NOMO-1 treated with dmso at 0.1 percent for 144 hours (cell line): ENCODE measurements at regions not wholly inside any gene's neighbourhood (a gene's known extent, or its start where the extent isn't known, plus 50 kb on each side); places are given as distances from the start of the nearest gene placed in this dataset.

Source experiments
- DNase-seq: peaks from one replicate; lab custom pipeline; 2025; ENCODE audit not compliant: unreplicated experiment; lab: John Stamatoyannopoulos, UW

GRCh38 chr13:39856714-39857113, 201.3 kb downstream of the COG6 start:
- no peak for DNase-seq

DNA sequence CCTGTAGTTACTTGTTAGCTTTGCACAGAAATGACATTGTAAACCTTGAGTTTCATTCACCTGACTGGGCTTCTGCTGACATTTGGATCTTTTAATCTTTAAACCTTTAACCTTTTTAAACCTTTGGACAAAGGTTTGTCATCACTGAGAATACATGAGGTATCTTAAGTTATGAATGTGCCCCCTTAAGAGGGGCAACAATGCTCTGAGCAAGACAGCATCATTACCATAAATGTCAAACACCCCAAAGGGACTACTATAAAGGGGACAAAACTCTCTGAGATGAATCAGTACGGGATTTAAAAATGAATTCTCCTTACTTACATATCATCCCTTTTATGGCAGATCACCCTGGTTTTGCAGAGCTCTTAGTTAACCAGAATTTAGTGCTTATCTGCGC, 203.3 kb downstream of the COG6 start:
- no peak for DNase-seq

DNA sequence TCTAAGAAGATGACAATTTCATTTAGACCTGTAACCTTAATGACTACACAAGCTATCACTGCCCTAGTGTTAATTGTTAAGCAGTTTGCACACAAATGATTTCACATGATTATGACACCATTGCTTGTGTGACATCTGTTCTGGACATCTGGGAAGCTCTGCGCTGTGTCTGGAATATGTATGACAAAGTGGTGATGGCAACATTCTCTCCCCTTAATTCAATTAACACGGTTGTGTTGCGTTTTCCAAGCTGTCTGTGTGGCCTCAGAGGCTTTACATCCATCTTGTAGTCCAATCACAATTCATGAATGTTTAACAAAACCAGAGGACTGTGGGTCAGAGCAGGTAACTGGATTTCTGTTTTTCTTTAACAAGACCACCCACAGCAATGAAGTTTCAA, 204.4 kb downstream of the COG6 start:
- DNase-seq = no peak

- DNase-seq = no peak
These were observed 207.4 kb downstream of the COG6 start for GRCh38 chr13:39862900-39863299.

- no peak for DNase-seq
These were observed 208.8 kb downstream of the COG6 start for GRCh38 chr13:39864221-39864620.

DNA sequence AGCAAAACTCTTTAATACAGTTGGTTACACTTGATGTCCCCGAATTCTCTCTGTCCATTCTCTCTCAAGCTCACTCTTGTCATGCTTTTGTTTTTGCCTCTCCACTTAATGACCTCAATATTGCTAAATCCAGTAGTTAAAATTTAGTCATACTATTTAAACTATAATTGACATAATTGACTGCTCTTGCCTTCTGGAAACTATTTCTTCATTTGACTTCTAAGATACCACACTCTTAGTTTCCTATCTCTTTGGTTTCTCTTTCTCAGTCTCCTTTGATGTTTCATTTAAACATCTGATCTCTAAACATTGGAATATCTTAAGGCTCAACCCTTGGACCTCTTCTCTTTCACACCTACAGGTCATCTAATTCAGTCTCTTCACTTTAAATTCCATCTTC, 211.3 kb downstream of the COG6 start:
- DNase-seq = no peak

- DNase-seq = no peak
These were observed 212.3 kb downstream of the COG6 start for GRCh38 chr13:39867807-39868206.

DNA sequence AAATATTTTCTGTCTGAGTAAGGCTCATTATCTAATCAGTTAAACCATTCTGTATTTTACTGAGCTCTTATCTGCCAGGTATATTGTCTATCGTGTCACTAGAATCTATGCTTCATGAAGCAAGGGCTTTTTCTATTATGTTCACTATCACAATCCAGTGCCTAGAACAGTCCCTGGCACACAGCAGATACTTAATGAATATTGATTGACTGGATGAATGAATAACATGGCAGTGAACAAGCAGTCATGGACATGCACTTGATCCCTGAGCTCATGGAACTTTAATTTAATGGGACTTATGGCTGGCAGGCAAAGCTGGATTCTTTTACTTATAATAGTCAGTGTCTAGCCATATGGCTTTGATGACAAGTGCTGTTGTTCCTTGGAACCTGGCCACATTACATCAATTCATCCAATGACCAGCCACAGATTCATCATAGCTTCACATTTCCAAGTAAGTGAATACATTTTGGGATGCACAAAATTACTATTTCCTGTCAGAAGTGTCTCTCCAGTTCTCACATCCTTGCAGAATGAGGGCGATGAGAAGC, 214.8 kb downstream of the COG6 start:
- DNase-seq = no peak

- DNase-seq = no peak
These were observed 219.0 kb downstream of the COG6 start for GRCh38 chr13:39874331-39875053.

GRCh38 chr13:39875111-39875987, 219.9 kb downstream of the COG6 start:
- DNase-seq = no peak

DNA sequence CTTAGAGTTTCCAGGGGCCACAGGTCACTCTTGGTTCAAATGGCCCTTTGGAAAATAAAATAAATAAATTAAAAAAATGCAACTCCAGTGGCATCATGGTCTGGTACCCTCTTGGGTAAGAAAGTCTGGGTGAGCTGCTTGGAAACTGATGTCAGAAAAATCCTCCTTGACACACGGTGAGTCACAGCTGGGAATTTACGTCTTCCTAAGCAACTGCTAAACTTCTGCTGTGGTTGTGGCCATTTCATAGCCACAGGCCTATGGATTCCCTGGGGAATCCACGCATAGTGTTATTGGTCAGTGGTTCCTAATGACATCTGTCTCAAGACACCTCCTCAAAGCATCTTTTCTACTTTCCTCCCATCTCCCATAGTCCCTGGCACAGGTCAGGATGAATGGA, 220.8 kb downstream of the COG6 start:
- no peak for DNase-seq

GRCh38 chr13:39877134-39877533, 221.7 kb downstream of the COG6 start:
- no peak for DNase-seq

GRCh38 chr13:39879286-39880035, 224.0 kb downstream of the COG6 start:
- no peak for DNase-seq

- DNase-seq = no peak
These were observed 225.9 kb downstream of the COG6 start for GRCh38 chr13:39881383-39881782.

GRCh38 chr13:39881887-39882286, 226.4 kb downstream of the COG6 start:
- DNase-seq = no peak

- no peak for DNase-seq
These were observed 228.7 kb downstream of the COG6 start for GRCh38 chr13:39884166-39884565.

DNA sequence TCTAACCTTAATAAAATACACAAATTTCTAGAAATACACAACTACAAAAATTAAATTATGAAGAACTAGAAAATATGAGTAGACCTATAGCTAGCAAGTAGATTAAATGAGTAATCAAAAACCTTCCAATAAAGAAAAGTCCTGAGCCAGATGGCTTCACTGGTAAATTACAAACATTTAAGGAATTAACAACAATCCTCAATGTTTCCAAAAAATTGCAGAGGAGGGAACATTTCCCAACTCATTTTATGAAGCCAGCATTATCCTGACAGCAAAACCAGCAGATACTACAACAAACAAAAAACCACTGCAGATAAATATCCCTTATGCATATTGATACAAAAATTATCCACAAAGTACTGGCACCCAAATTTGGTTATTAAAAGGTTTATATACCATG, 230.9 kb downstream of the COG6 start:
- DNase-seq = no peak

- no peak for DNase-seq
These were observed 231.9 kb downstream of the COG6 start for GRCh38 chr13:39887387-39887786.

DNA sequence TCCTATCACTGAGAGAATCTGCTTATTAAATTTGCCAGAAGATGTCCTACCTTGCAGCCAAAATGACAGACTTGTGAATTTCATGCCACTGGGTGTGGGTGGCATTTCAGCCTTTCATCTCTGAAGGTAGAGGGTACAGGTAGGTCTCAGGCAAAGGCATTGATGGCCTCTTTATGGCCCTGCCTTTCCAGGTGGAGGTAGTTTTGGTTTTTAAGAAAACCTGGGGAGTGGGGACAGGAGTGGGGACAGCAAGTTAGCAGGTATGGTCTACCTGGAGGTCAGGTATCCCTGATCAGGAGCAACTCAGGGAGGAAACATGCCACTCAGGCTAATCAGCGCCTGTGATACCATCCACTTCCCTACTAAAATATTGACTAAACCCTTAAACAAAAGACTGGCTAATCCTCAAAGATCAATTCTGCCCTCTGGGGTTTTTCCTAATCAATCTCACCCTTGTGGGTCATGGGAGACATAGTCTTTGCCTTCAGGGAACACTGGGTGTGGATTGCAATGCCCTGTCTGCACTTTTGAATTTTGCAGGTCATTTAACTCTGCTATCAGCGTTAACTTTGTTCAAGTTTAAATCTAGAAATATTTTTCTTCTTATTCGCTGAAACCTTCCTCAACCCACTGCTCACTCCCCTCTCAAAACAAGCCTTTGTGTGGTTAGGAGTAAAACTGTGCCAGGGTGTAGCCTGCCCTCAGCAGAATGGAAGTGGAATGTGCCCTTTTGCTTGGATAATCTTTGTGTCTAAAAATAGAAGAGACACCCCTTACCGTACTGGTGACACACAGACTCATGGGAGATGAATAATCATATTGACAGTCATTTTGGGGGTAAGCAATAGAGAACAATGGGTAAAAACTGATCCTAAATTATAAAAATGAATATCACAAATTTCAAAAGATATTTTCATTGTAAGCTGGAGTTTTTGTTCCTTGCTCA, 233.7 kb downstream of the COG6 start:
- DNase-seq = no peak

- DNase-seq = no peak
These were observed 235.1 kb downstream of the COG6 start for GRCh38 chr13:39890537-39890936.
